GM21360 (cell line): ENCODE measurements at regions not wholly inside any gene's neighbourhood (a gene's known extent, or its start where the extent isn't known, plus 50 kb on each side); places are given as distances from the start of the nearest gene placed in this dataset.

Source experiments
- ATAC-seq: cut with Tn5 transposase; IDR thresholded peaks from one replicate; pipeline ENCODE4 v1.9.1; 2021; ENCODE audit warnings: mild to moderate bottlenecking, moderate library complexity; ENCODE audit not compliant: unreplicated experiment

DNA sequence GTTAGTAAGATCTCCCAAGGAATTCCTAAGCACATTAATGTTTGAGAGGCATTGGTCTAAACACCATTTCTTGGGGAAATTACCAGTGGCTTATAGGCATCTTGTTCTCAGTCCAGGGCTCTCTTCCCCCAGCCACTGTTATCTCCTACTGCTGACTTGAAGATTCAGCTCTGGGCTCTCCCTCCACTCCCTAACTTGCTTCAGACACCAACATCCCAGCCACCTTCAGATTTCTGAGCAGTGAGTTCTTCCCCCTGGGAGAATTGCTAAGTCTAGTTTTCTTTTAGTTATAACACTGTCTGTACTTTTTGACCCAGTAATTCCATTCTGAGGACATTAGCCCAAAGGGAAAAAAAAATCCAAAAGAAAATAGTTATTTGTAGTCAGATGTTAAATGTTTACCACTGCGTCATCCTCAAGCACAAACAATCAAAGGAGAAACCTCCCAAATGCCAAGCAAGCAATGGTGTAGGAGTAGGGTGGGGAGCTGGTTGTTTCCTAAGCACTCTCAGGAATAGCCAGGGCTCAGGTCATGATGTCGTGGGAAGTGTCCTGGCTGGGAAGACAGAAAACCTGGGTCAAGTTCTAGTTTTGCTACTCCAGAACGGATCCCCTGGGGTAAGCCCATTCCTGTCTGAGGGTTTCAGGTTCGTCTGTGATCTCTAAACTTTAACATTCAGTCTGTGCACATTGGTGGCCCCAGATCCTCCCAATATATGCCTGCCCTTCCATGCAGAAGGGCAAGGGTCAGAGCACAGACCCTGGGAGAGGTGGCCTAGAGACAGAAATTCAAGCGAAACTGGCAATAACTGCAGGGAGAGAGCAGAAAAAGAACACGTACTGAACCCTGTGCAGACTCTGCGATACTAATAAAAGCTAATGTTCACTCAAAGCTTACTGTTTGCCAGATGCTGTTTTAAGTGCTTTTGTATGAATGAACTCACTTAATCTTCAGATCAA, 191.1 kb upstream of the FGGY start:
- ATAC-seq: no peak

DNA sequence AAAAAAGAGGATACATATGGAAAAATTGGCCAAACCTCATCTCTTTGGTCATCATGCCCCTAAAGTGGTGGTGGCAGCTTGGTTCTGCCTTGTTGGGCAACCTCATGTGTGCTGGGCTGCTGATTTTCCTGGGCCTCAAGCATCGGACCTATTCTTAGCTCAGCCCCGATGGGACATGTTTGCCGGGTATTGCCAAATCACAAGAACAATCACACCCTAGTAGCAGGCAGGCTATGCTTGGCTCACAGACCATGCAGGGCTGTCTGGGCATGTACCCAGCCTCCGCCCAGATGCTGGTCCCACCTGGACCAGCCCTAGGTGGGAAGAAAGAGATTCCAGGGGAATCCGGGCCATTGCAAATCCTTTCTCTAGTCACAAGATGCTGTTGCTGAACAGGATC, 189.4 kb upstream of the FGGY start:
- no peak for ATAC-seq

DNA sequence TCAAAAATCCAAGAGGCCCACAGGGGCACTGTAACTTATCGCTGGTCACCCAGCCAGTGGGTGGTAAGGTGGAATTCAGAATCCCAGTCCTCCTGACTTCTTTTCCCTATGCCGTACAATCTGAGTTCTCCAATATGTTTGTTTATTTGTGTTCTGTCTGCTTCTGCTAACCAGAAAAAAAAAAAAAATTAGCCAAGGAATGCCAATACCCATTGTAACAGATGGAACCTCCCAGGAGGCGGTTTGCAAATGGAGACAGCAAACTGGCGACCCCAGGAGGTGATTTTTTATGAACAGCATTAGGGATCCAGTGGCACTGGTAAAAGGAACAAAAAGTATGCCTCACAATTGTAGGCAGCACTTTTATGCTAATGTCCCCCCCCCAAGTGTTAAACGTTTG, 189.0 kb upstream of the FGGY start:
- ATAC-seq: no peak

- ATAC-seq: no peak
These were observed 188.2 kb upstream of the FGGY start for GRCh38 chr1:59108481-59109317.

DNA sequence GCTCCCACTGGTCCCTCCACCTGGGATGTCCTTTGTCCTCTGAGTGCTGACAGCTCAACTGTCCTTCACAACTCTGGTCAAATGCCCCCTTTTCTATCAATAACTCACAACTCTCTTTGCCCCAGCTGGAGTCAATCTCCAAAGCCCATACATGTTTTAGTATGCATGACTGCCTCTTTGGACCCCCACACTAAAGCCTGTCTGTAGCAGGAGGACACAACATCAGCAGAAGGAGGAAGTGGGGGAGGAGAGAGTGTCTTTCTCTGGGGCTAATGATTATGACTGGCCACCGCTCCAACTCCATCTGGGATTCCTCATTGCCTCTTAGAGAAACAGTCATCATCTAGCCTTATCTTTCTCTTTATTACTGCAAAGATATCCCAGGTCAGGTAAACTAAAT, 186.6 kb upstream of the FGGY start:
- ATAC-seq: no peak

GRCh38 chr1:59113876-59114457, 182.9 kb upstream of the FGGY start:
- no peak for ATAC-seq

DNA sequence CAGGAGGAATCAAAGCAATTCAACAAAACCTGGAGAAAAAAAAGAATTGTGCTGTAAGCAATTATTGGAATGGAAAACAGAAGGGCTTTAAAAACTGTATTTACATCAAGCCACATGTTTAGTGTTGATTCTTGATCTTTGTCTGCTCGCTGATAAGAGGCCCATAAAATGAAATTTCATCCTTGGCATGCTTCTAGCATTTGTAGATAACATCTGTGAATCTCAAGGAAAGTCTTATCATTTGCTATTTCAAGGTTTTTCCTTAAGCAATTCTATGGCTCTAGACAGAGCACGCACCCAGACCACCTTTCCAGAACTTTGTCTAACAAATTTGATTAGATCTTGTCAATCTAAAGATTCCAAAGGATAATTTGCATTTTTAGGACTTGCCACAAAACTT, 181.0 kb upstream of the FGGY start:
- no peak for ATAC-seq

GRCh38 chr1:59116920-59117542, 179.9 kb upstream of the FGGY start:
- ATAC-seq: no peak

DNA sequence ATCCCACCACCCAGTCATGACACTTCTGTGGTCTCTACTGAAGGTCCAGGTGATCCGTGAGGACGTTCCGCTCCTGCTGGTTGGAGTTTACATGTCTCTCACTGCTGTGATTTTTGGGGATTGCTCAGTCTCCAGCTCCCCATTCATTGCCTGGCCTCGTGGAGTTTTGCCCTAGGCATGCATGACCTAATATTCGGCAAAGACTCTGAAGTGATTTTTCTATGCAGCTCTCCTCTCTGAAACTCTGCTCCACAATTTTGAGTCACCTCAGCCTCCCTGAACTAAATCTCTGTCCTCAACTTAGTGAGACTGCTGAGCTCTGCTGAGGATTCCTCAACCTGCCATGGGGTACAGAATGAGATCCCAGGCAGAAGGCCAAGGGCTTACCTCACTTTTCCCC, 174.4 kb upstream of the FGGY start:
- ATAC-seq: no peak

GRCh38 chr1:59123081-59123681, 173.7 kb upstream of the FGGY start:
- no peak for ATAC-seq

GRCh38 chr1:59124166-59124565, 172.7 kb upstream of the FGGY start:
- no peak for ATAC-seq

DNA sequence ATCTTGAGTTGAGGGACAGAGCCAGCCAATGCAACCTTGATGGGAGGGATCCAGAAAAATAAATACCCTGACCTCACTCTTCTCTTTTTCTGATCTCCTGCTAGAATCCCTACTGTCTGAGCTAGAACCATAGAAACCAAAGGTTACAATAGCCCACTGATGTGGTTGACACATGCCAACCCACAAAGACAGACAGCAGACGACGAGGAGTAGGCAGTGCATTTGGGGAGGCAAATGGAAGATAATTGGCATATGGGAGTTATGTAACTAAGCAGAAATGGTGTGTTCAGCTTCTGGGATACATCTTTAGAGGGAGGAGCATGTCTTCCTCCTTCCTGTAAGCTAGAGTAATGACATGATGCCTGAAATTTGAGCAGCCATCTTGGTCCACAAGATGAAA, 171.7 kb upstream of the FGGY start:
- no peak for ATAC-seq

GRCh38 chr1:59125676-59126320, 171.1 kb upstream of the FGGY start:
- no peak for ATAC-seq

- ATAC-seq: no peak
These were observed 170.5 kb upstream of the FGGY start for GRCh38 chr1:59126366-59126765.

DNA sequence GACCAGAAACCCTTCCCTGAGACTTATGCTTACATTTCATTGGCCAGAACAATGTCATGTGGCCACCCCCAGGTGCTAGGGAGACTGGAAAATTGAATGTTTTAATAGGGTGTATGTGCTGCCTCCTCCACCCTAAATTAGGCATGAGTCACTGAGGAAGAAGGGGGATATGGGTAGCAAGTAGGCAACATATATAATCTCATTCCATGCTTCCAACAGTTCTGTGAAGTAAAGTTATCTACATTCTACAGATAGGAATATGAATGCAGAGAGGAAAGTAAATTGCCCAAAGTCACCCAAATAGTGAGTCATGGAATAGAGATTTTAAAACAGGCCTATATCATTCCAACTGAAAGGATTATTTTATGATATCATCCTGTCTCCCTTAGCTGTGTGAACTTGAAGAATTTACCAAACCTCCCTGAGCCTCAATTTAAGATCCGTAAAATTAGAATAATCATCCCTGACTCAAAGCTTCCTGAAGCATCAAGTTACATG, 168.6 kb upstream of the FGGY start:
- no peak for ATAC-seq

DNA sequence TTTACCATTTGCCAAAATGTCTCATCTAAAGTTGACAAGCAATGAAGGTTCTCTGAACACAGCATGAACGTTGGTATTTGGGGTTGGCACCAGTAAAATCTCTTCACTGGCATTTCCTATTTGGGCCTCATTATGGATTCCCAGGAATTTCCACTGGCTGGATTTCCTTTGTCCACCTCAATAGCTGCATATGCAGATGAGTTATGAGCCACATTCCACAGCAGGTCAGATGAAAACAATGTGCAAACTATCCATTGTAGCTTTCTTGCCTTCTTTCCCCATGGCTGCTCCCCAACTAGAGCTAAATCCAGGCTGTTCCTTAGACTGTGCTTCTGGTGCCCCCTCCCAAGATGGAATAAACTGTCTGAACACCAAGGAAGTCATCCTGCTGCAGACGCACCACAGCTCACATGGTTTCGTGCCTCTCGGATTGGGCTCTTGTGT, 168.1 kb upstream of the FGGY start:
- ATAC-seq: no peak

DNA sequence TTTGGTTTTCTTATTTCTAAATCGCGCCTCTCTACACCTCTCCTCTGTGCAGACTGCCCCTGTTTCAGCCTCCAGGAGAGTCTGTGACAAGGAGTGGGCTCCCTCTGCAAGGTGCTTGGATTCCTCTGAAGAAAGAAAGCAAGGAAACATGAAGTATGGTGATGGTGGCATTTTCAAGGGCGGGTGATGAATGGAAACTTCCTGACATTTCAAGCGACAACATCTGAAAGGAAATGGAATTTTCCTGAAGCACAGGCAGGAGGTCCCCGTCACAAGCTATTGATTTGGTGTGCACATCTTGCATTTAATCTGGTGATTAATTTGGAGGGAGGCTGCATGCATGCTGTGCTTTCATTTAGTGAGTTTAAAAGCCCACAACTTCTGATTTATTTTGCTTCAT, 164.6 kb upstream of the FGGY start:
- no peak for ATAC-seq

DNA sequence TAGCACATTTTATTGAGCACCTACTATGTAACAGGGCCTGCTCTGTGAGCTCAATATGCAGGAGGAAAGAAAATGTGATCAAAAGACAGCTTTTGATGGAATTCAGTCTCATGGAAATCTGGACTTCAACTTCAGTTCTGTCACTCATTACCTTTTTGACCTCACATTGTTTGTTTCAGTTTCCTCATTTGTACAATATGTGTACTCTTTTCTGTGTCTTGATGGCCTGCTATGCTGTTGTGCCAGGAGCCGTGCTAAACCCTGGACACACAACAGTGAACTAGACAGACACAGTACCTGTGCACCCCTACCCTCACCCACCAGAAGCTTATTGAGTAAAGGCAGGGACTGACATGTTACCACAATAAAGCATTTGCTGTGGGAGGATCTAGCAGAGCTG, 162.9 kb upstream of the FGGY start:
- ATAC-seq: no peak

DNA sequence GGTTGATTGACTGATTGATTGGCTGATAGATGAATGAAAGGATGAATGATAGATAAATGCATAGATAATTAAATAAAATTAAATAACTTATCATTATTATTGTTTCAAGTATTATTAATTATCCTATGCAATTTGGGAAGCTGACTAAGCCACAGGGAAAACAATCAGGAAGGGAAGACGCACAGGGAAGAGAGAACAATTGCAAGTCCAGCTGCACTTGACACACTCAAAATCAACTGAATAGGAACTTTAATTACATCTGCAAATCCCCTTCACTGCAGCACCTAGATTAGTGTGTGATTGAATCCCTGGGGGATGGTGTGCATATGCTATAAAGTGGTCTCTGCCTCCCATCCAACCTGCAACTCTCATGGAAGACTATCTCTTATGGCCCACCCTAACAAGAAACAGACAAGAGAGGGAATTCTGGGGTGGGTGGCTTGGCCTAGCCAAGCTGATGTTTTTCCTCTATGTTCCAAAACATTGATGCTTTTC, 161.1 kb upstream of the FGGY start:
- no peak for ATAC-seq
